Left renal pelvis (tissue), 4 donors: ENCODE measurements at regions not wholly inside any gene's neighbourhood (a gene's known extent, or its start where the extent isn't known, plus 50 kb on each side); places are given as distances from the start of the nearest gene placed in this dataset.
"Not testable (repeated sequence)": the region's sequence is repeated elsewhere in the genome, so short reads cannot be mapped to it uniquely, and the experiment has no call there.

Experiments
- DNase-seq, 4 donors: peaks; one replicate each; pipeline ENCODE4 v3.0.0-alpha.2; 2013; ENCODE audit warnings: low read depth in 4 of 4, low spot score in 3 of 4

DNA sequence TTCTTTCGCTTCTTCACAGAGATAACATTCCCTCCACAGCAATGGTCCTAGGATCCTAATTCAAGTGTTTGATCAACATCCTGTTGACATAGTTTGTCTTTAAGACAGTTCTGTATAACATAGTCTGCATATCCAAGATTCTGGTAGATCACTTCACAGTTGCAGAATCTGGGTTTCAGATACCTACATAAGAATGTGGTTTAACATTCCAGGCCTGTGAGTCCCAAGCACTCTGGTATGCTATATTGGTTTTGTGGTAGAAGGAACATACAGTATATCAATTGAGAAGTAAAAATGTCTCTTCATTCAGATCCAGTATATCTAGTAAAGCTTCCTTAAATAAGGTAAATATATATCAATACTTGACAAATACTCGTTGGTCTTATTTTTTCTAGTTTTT is 914.2 kb upstream of the CDH6 start:
- no peak for DNase-seq

- no peak for DNase-seq
Observed at GRCh38 chr5:30267026-30267425, 926.5 kb upstream of the CDH6 start.

DNA sequence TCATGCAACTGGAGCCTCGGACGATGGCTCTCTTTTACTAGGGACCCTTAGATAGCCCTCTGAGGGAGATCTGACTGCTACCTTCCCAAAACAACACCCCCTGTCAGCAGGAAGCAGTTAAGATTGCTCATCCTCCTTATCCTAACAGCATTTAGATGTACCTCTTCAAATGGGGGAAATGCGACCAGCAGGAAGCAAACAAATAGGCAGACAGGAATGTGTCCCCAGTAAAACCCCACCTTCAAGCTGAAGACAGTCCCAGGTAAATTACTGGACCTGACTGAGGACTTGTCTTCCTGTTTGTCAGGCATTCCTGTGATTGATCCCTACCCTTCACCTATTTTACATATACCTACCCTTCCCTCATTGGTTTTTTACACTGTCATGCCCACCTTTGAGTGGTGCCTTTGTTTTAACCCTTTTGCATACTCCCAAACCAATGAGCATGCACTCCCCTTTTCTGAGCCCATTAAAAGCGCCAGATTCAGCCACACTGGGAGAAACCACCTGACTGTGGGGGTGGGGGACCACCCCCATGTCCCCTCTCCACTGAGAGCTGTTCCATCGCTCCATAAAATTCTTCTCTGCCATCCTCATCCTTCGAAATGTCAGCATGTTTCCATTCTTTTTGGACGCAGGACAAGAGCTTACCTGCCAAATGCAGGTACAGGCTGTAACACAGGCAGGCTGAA is 954.0 kb upstream of the CDH6 start:
- DNase-seq: no peak

- DNase-seq: no peak
Observed at GRCh38 chr5:30237189-30237588, 956.3 kb upstream of the CDH6 start.

GRCh38 chr5:30209755-30210154 is 983.7 kb upstream of the CDH6 start:
- DNase-seq: no peak

DNA sequence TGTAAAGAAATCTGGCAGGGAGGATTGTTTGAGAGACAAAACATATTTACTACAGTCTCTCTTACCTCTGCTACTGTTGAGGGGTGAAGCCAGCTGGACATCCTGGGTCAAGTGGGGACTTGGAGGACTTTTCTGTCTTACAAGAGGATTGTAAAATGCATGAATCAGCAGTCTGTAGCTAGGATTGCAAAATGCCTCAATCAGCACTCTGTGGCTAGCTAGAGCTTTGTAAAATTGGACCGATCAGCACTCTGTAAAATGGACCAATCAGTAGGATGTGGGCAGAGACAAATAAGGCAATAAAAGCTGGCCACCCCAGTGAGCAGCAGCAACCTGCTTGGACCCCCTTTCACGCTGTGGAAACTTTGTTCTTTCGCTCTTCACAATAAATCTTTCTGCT is 995.8 kb upstream of the CDH6 start:
- no peak for DNase-seq

DNA sequence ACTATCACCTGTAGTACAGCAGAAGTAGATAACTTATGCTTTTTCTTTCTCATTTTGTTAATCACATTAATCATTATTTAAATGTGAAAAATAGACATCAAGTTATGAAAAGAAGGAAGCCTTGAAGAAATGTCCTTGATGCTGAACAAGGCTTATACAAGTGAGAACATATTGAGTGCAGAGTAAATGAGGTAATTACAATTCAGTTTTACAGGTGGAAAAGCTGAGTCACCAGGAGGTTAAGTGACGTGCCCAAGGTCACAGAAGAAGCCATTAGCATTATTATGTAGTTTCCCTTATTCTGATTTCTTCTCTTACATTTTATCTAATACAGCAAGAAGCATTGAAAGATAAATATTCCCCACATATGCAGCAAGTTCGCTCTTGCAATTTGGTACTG is 998.5 kb upstream of the CDH6 start:
- DNase-seq: no peak

DNA sequence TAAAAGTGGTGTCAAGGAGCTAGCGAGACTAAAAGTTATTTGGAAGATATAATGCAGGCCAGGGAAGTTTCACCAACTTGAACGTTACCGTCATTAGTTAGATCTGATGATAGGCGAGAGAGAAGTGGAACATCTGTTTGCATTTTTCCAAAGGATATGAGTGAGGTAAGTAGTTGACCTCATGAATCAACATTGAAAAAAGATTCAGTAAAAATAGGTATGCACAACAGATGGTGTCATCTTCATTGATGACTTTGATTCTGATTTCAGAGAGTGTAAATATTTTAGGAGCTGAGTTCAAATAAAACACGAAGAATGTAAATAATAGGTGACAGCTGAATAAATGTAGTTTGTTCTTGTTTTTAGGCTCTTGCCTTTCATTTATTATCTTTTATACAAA is 998.9 kb upstream of the CDH6 start:
- DNase-seq: no peak

DNA sequence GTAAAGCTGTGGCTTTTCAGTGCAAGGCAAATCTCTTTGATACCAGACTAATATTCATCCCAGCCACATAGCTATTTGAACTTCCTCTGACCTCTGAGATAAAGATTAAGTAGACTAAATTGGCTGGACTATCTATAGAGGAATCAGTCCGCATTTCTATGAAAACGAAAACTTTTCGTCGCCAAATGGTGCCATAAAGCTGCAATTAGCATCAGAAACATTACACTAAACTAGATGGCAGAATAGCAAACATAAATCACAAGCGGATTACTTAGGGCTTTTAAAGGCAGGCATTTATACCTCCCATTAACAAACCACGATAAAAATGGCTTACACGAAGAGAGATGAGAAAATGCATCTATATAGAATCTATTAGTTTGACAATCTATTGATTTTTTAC is 1009.7 kb upstream of the CDH6 start:
- DNase-seq: no peak

DNA sequence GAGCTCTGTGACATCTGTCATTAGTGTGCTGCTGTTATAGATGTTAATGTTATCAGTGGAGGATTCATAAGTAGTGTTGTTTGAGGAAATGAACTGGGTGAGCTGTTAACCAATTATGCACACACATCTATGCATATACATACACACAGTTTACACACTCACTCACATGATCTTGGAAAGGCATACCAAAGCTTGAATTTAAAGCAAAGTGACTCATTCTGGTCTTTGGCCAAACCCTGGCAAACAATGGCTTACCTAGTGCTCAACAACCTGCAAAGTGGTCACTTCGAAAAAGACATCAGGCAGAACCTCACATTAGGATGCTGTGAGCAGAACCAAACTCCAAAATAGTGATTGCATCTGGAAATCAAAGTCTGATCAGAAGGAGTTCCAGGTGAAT is 1037.3 kb upstream of the CDH6 start:
- DNase-seq: no peak

DNA sequence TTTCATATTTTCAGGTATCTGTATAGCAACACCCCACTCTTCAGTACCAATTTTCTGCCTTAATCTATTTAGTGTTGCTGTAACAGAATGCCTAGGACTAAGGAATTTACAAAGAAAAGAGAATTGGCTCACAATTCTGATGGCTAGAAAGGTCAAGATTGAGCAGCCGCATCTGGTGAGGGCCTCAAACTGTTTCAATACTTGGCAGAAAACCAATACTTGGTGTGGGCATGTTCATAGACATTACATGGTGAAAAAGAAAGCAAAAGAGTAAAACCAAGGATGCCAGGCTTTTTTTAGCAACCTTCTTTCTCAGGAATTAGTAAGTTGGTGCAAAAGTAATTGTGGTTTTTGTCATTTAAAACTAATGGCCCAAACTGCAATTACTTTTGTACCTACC is 1041.1 kb upstream of the CDH6 start:
- no peak for DNase-seq

- no peak for DNase-seq
Observed at GRCh38 chr5:30150231-30150630, 1043.3 kb upstream of the CDH6 start.

- DNase-seq: no peak
Observed at GRCh38 chr5:30149526-30149925, 1044.0 kb upstream of the CDH6 start.

DNA sequence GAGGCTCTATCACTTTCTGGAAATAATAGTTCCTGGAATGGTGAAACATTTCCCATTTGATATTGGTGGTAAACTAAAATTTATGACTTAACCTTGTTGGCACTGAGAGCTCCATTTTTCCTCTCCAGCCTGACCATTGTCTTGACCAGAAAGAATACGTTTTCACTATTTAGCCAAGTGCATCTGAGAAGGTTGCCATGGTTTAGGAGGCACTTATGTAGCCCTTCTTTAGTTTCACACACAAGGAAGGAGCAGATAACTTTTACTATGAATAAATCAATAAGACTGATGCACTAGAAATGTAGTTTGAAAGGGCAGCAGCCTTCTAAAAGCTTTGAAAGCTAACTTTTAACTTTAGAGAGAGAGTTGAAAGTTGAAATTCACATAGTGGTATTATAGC is 1045.5 kb upstream of the CDH6 start:
- DNase-seq: no peak

- not testable (repeated sequence) for DNase-seq
Observed at GRCh38 chr5:30144059-30144458, 1049.4 kb upstream of the CDH6 start.

DNA sequence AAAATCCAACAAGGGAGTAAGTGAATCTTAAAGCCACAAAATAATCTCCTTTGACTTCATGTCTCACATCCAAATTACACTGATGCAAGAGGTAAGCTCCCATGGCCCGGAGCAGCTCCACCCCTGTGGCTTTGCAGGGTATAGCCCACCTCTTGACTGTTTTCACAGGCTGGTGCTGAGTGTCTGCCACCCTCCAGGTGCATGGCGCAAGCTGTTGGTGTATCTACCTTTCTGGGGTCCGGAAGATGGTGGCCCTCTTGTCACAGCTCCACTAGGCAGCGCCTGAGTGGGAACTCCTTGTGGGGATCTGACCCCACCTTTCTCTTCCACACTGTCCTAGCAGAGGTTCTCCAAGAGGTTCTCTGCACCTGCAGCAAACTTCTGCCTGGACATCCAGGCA is 1051.1 kb upstream of the CDH6 start:
- no peak for DNase-seq

DNA sequence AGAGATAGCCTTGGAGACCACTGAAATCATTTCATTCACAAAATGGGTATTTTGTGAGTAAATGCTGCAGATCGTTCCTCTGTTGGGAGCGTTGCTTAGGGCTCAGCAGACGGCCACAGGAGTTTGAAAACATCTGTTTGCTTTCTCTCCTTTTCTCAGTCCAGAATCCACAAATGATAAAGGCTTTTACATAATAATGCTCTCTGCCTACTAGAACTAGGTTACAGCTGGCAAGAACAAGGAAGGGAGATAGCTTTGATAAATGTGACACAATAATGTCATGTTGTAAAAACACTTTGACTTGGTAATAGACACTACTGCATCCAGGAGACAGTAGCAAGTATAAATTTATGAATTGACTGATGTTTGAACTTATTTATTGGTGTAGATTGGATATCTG is 1072.4 kb upstream of the CDH6 start:
- DNase-seq: no peak

DNA sequence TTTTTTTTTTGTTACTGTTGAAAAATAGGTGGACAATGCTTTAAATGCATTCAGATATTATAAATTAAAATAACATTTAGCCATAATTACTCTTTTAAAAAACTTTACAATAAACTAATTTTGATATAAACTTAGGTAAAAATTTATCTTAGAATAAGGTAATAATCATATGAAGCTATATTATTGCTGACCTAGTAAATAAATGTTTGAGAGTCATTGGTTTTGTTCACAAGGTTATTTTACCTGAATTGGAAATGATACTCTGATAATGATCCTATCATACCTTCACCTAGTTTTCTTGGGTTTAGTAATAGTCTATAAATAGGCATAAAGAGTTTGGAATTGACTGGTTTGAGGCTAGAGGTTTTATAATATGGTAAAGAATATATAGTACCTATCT is 1076.4 kb upstream of the CDH6 start:
- no peak for DNase-seq

- no peak for DNase-seq
Observed at GRCh38 chr5:30113542-30113941, 1079.9 kb upstream of the CDH6 start.

GRCh38 chr5:30112867-30113266 is 1080.6 kb upstream of the CDH6 start:
- no peak for DNase-seq

GRCh38 chr5:30108051-30108450 is 1085.4 kb upstream of the CDH6 start:
- DNase-seq: no peak

DNA sequence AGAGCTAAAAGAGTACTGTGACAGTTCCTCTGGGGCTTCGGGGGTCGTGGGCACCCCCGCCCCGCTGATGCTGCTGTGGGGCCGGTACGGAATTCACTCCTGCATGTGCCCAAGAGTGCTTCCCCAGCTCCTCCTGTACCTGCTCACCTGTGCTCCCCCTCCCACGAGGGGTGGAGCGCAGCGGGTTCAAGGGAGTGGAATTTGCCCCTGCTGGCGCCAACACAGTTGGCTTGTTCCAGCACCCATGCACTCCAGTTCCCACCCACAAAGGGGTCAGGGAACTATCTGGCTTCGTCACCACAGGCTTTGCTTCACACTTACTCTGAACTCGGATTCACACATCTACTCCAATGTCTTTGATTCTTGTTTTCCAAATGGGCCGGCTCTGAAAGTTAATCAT is 1086.9 kb upstream of the CDH6 start:
- no peak for DNase-seq

DNA sequence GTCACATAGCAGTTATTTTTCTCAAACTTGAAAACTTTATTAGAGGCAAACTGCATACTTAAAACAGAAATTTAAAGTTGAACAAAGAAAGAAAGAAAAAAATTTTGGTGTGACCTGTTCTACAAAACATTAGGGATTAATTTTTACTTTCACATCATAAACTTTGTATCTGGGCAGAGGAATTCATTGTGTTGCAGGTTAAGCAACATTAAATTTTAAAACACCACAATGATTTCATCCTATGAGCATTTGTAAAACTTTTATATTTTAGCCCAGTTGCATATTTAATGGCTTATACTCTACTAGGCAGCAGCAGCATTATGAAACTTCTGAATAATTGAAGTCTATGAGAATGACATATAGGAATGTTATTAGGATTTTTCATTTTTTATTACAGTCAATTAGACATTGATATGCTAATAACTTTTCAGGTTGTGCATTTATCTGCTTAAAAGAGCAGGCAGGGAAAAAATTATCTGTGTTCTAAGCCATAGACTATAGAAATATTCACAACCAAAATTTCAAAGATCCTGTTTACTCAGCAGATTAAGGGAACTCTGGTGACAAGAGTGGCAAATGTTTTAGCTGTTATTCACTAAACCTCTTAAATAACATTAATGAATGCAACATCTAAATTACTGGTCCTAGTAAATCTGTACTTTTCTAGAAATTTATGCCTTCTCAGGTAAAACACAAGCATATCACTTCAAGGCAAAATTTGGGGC is 1088.5 kb upstream of the CDH6 start:
- DNase-seq: no peak
